ENCODE measurements at regions not wholly inside any gene's neighbourhood (a gene's known extent, or its start where the extent isn't known, plus 50 kb on each side); places are given as distances from the start of the nearest gene placed in this dataset.

DNA sequence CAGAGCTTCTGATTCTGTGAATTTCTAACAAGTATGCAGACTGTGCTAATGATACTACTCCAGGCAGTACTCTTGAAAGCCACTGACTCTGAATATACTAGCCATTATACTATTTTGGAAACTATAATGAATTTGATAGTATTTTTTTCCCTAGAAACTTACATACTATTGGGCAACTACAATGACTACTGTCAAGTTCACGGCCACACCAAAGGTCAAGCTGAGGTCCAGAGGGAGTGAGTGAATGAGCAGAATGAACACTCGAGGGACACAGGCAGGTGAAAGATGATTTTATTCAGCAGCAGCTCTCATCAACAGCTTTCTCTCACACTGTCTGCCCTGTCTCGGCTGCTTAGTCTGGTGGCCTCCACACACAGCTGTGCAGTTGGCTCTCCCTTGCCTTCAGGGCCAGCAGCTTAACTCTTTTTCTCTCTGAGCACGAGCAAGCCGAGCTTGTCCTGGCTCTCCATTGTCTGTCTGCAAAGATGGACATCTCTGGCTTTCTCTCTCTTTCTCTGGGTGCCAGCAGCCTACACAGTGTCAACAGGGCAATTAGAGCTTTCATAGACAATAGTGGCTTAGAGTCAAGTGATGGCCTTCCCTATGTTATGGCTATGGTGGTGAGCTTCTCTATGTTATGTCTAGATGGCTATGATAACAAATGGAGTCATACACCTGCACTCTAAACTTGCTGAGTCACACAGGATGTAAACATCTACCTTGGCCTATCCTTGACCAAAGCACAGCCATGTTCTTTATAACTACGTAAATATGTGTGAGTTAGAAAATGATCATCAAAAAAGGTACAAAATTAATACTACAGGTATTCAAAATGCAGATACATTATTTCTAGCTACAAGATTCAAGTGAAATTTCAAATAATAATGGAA, 362.4 kb downstream of the CGGBP1 start:
- TF ChIP-seq SMC3 (conservative IDR thresholded peaks at IDR 0.05; ENCODE audit: poor library complexity) (no peak), POLR2AphosphoS5 (IDR thresholded peaks at IDR 0.05) (no peak), EZH2 (IDR thresholded peaks at IDR 0.05; ENCODE audit: borderline replicate concordance, insufficient read depth, low read length, poor library complexity, severe bottlenecking) (no peak), EP300 (conservative IDR thresholded peaks at IDR 0.05; ENCODE audit: poor library complexity, severe bottlenecking) (no peak), MXI1 (conservative IDR thresholded peaks at IDR 0.05; ENCODE audit: poor library complexity, severe bottlenecking) (no peak), TAF1 (IDR thresholded peaks at IDR 0.05; ENCODE audit: low read depth) (no peak), RAD21 (conservative IDR thresholded peaks at IDR 0.05) (no peak)
- TF ChIP-seq, protein P1, sequence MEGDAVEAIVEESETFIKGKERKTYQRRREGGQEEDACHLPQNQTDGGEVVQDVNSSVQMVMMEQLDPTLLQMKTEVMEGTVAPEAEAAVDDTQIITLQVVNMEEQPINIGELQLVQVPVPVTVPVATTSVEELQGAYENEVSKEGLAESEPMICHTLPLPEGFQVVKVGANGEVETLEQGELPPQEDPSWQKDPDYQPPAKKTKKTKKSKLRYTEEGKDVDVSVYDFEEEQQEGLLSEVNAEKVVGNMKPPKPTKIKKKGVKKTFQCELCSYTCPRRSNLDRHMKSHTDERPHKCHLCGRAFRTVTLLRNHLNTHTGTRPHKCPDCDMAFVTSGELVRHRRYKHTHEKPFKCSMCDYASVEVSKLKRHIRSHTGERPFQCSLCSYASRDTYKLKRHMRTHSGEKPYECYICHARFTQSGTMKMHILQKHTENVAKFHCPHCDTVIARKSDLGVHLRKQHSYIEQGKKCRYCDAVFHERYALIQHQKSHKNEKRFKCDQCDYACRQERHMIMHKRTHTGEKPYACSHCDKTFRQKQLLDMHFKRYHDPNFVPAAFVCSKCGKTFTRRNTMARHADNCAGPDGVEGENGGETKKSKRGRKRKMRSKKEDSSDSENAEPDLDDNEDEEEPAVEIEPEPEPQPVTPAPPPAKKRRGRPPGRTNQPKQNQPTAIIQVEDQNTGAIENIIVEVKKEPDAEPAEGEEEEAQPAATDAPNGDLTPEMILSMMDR (IDR thresholded peaks at IDR 0.05; ENCODE audit: poor library complexity, severe bottlenecking): no peak
- TF ChIP-seq, protein P2, sequence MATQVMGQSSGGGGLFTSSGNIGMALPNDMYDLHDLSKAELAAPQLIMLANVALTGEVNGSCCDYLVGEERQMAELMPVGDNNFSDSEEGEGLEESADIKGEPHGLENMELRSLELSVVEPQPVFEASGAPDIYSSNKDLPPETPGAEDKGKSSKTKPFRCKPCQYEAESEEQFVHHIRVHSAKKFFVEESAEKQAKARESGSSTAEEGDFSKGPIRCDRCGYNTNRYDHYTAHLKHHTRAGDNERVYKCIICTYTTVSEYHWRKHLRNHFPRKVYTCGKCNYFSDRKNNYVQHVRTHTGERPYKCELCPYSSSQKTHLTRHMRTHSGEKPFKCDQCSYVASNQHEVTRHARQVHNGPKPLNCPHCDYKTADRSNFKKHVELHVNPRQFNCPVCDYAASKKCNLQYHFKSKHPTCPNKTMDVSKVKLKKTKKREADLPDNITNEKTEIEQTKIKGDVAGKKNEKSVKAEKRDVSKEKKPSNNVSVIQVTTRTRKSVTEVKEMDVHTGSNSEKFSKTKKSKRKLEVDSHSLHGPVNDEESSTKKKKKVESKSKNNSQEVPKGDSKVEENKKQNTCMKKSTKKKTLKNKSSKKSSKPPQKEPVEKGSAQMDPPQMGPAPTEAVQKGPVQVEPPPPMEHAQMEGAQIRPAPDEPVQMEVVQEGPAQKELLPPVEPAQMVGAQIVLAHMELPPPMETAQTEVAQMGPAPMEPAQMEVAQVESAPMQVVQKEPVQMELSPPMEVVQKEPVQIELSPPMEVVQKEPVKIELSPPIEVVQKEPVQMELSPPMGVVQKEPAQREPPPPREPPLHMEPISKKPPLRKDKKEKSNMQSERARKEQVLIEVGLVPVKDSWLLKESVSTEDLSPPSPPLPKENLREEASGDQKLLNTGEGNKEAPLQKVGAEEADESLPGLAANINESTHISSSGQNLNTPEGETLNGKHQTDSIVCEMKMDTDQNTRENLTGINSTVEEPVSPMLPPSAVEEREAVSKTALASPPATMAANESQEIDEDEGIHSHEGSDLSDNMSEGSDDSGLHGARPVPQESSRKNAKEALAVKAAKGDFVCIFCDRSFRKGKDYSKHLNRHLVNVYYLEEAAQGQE (IDR thresholded peaks at IDR 0.05; ENCODE audit: borderline replicate concordance): no peak

Data from neural cell (in vitro differentiated cells).